RWPE1 (cell line): ENCODE measurements at regions not wholly inside any gene's neighbourhood (a gene's known extent, or its start where the extent isn't known, plus 50 kb on each side); places are given as distances from the start of the nearest gene placed in this dataset.

Experiments
- CTCF ChIA-PET: fragments of 350-600 bp; sonication (Branson Sonifier 250); formaldehyde crosslinking; extraction: SDS; loops from one replicate; lab custom pipeline; 2021; lab: Yijun Ruan, JAX
- POLR2A ChIA-PET: fragments of 400-600 bp; formaldehyde crosslinking; extraction: SDS; loops from one replicate; lab custom pipeline; 2020; ENCODE audit warnings: antibody characterized with exemption; ENCODE audit not compliant: low non-redundant PET; lab: Yijun Ruan, JAX
- DNase-seq: peaks from one replicate; pipeline ENCODE4 v3.0.0; 2012; ENCODE audit warnings: low spot score
- H3K27ac ChIP-seq: fragments of 450-650 bp; 2 replicates; pipeline ENCODE4 v1.5.1; 2017
- TF ChIP-seq, protein P1 (sequence below): fragments of 450-650 bp; conservative IDR thresholded peaks from 2 replicates; pipeline ENCODE4 v1.5.1; 2017; ENCODE audit warnings: low read depth, mild to moderate bottlenecking

- H3K27ac ChIP-seq = no peak overlapping the region
- TF ChIP-seq, protein P1, sequence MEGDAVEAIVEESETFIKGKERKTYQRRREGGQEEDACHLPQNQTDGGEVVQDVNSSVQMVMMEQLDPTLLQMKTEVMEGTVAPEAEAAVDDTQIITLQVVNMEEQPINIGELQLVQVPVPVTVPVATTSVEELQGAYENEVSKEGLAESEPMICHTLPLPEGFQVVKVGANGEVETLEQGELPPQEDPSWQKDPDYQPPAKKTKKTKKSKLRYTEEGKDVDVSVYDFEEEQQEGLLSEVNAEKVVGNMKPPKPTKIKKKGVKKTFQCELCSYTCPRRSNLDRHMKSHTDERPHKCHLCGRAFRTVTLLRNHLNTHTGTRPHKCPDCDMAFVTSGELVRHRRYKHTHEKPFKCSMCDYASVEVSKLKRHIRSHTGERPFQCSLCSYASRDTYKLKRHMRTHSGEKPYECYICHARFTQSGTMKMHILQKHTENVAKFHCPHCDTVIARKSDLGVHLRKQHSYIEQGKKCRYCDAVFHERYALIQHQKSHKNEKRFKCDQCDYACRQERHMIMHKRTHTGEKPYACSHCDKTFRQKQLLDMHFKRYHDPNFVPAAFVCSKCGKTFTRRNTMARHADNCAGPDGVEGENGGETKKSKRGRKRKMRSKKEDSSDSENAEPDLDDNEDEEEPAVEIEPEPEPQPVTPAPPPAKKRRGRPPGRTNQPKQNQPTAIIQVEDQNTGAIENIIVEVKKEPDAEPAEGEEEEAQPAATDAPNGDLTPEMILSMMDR = no peak
- ChIA-PET CTCF (no interaction called here), POLR2A (no interaction called here)
- no peak for DNase-seq
These were observed 85.3 kb upstream of the HEPHL1 start for GRCh38 chr11:93935826-93936225.

- CTCF ChIA-PET = interaction anchor here (0.6 kb wide), 2 partner anchors 171 to 443 kb away, joined by 3 read pairs; no protein-coding TSS in a partner anchor
- POLR2A ChIA-PET = no interaction called here
- H3K27ac ChIP-seq = no peak overlapping the region
- TF ChIP-seq, protein P1 = no peak
- no peak for DNase-seq
These were observed 84.7 kb upstream of the HEPHL1 start for GRCh38 chr11:93936460-93936859.

DNA sequence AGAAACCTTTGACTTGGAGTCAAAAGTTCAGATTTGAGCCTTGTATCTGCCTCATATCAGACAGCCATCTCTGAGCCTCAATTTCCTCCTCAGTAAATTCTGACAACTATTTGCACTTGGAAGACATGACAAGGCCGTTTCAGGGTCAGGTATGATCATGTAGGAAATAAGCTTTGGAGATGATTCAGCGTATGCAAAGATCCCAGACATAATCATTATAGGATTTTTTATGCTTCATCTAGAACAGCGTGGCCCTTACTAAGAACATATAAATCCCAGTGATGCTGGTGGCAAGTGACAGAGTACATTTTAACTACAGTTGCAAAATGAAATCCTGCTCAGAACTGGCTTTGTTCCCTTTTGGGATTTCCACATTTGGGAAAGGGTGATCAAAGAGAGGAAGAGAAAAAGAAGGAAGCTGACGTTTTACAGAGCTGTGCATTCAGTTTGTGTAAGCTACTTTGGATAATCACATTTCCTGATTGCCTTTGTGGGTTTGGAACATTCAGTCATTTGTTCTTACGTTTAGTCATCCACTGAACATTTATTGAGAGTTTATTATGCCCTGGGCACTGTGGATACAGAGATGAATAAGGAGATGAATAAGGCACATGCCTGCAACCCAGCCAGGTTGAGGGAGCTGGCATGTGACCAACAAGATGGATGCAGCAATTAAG is 81.9 kb upstream of the HEPHL1 start:
- TF ChIP-seq, protein P1 = no peak
- H3K27ac ChIP-seq = peak overlapping the region; percentile 49; the same call in 1 of the 2 replicates
- DNase-seq = peak; percentile 80
- POLR2A ChIA-PET = no interaction called here
- CTCF ChIA-PET = interaction anchor here (1.8 kb wide), 1 partner anchor 17 kb away, joined by 4 read pairs; no protein-coding TSS in a partner anchor

- no peak overlapping the region for H3K27ac ChIP-seq
- DNase-seq = no peak
- CTCF ChIA-PET = interaction anchor here (0.6 kb wide), 2 partner anchors 10 to 37 kb away, joined by 3 read pairs; no protein-coding TSS in a partner anchor
- TF ChIP-seq, protein P1 = no peak
- POLR2A ChIA-PET = no interaction called here
These were observed 80.8 kb upstream of the HEPHL1 start for GRCh38 chr11:93940395-93940794.

DNA sequence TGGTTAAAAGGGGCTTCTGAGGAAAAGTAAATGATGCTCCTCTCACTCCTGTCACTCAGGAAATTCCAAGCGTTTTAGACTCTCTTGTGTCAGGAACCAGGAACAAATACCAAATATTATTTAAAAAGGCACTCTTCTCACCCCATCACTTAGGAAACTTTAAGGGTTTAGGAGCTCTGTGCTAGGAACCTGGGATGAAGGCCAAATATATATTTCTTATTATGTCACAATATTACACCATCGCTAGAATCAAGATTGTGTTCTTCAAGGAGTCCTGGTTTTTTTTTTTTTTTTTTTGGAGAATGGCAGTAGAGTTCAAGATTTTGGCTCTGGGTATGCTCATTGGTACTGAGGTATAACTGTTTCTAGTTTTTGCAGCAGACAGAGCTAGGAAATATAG is 79.0 kb upstream of the HEPHL1 start:
- ChIA-PET POLR2A (no interaction called here), CTCF (interaction anchor here (0.6 to 0.7 kb wide), 2 partner anchors 467 to 898 kb away, joined by 3 to 5 read pairs; no protein-coding TSS in a partner anchor)
- no peak overlapping the region for H3K27ac ChIP-seq
- TF ChIP-seq, protein P1 = no peak
- DNase-seq = no peak

GRCh38 chr11:93945596-93945995 is 75.6 kb upstream of the HEPHL1 start:
- POLR2A ChIA-PET = no interaction called here
- TF ChIP-seq, protein P1 = no peak
- no peak overlapping the region for H3K27ac ChIP-seq
- no peak for DNase-seq
- CTCF ChIA-PET = no interaction called here
